ENCODE measurements at regions not wholly inside any gene's neighbourhood (a gene's known extent, or its start where the extent isn't known, plus 50 kb on each side); places are given as distances from the start of the nearest gene placed in this dataset.

DNA sequence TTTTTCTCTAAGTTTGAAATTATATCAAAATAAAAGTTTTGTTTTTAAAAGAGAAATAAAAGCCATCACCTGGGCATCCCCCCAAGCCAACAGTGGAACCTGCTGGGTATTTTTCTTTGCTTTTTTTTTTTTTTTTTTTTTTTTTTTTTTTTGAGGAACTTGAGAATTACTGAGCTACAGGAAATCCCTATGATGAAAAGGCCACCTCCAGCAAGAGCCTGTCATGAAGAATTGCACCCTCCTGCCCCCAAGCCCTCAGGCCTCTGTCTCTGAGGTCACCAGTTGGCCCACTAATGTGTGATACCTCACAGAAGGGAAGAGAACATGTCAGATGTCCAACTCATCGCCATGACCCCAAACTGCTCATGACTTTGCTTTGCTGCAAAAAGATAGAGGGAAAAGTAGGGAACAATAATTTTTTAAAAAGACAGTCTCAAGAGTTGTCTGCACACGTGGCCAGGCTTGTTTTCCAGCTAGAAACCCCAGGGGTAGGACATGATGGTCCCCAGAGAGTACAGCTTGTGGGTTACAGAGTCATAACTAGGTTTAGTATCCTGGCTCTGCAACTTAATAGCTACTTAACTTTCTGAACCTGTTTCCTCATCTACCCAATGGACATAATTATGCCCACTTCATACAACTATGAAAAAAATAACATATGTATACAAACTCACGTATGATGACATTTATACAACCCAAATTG lies 124.3 kb upstream of the EGLN3 start:
- TF ChIP-seq TAF1 (IDR thresholded peaks at IDR 0.05; ENCODE audit: low read depth) (no peak), TCF12 (IDR thresholded peaks at IDR 0.05; ENCODE audit: low read depth) (no peak), EGR1 (IDR thresholded peaks at IDR 0.05) (no peak), NFIC (IDR thresholded peaks at IDR 0.05) (no peak), CEBPB (IDR thresholded peaks at IDR 0.05) (no peak)
- TF ChIP-seq, protein P1, sequence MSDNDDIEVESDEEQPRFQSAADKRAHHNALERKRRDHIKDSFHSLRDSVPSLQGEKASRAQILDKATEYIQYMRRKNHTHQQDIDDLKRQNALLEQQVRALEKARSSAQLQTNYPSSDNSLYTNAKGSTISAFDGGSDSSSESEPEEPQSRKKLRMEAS (IDR thresholded peaks at IDR 0.05) = no peak

DNA sequence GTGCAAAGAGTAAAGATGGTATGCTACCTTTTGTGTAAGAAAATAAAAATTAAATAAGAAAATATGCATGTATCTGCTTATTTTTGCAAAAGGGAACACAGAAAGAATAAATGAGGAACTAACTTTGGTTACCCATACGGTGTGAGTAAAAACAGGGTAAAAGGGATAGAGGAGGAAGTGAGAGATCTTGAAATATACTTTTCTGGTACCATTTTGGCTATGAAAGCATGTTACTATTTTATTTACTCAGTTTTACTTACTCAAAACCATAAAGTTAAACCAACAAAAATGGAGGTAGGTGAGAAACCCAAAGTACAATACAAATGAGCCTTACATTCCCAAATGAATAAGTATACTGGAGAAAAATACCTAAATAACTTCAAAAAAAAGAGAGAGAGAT lies 122.0 kb upstream of the EGLN3 start:
- TF ChIP-seq, protein P2, sequence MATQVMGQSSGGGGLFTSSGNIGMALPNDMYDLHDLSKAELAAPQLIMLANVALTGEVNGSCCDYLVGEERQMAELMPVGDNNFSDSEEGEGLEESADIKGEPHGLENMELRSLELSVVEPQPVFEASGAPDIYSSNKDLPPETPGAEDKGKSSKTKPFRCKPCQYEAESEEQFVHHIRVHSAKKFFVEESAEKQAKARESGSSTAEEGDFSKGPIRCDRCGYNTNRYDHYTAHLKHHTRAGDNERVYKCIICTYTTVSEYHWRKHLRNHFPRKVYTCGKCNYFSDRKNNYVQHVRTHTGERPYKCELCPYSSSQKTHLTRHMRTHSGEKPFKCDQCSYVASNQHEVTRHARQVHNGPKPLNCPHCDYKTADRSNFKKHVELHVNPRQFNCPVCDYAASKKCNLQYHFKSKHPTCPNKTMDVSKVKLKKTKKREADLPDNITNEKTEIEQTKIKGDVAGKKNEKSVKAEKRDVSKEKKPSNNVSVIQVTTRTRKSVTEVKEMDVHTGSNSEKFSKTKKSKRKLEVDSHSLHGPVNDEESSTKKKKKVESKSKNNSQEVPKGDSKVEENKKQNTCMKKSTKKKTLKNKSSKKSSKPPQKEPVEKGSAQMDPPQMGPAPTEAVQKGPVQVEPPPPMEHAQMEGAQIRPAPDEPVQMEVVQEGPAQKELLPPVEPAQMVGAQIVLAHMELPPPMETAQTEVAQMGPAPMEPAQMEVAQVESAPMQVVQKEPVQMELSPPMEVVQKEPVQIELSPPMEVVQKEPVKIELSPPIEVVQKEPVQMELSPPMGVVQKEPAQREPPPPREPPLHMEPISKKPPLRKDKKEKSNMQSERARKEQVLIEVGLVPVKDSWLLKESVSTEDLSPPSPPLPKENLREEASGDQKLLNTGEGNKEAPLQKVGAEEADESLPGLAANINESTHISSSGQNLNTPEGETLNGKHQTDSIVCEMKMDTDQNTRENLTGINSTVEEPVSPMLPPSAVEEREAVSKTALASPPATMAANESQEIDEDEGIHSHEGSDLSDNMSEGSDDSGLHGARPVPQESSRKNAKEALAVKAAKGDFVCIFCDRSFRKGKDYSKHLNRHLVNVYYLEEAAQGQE (IDR thresholded peaks at IDR 0.05; ENCODE audit: low read depth) = no peak
- no peak for TF ChIP-seq RAD21 (IDR thresholded peaks at IDR 0.05; ENCODE audit: low read depth)
- no peak for TF ChIP-seq CREB1 (IDR thresholded peaks at IDR 0.05; ENCODE audit: low read depth)
- no peak for TF ChIP-seq TCF12 (IDR thresholded peaks at IDR 0.05; ENCODE audit: low read depth)
- no peak for TF ChIP-seq NFIC (IDR thresholded peaks at IDR 0.05)
- TF ChIP-seq EGR1 (IDR thresholded peaks at IDR 0.05) = no peak
- TF ChIP-seq CEBPB (IDR thresholded peaks at IDR 0.05) = no peak

DNA sequence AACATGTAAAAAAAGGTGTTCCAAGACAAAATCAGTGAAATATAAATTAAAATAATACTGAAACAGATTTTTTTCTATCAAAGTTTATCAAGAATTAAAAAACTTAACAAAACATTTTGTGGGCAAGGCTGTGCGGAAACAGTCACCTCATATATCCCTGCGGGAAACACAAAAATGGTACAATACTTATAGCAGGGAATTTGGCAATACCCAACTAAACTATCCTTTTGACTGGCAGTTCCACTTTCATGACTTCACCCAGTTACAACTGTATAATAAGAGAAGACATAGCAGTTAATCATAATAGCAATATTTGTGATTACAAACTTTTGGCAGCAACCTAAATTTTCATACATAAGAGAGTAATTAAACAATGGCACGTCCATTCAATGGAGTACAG lies 121.5 kb upstream of the EGLN3 start:
- no peak for TF ChIP-seq TAF1 (IDR thresholded peaks at IDR 0.05; ENCODE audit: low read depth)
- no peak for TF ChIP-seq CEBPB (IDR thresholded peaks at IDR 0.05)
- TF ChIP-seq, protein P1 (IDR thresholded peaks at IDR 0.05) = no peak
- TF ChIP-seq EGR1 (IDR thresholded peaks at IDR 0.05) = no peak
- TF ChIP-seq CREB1 (IDR thresholded peaks at IDR 0.05; ENCODE audit: low read depth) = no peak
- TF ChIP-seq RAD21 (IDR thresholded peaks at IDR 0.05; ENCODE audit: low read depth) = no peak
- no peak for TF ChIP-seq FOXM1 (IDR thresholded peaks at IDR 0.05; ENCODE audit: borderline replicate concordance, low read depth)
- TF ChIP-seq EP300 (IDR thresholded peaks at IDR 0.05; ENCODE audit: borderline replicate concordance) = no peak
- TF ChIP-seq YY1 (IDR thresholded peaks at IDR 0.05; ENCODE audit: low read depth) = no peak
- no peak for TF ChIP-seq TCF12 (IDR thresholded peaks at IDR 0.05; ENCODE audit: low read depth)
- TF ChIP-seq TEAD4 (IDR thresholded peaks at IDR 0.05) = no peak

DNA sequence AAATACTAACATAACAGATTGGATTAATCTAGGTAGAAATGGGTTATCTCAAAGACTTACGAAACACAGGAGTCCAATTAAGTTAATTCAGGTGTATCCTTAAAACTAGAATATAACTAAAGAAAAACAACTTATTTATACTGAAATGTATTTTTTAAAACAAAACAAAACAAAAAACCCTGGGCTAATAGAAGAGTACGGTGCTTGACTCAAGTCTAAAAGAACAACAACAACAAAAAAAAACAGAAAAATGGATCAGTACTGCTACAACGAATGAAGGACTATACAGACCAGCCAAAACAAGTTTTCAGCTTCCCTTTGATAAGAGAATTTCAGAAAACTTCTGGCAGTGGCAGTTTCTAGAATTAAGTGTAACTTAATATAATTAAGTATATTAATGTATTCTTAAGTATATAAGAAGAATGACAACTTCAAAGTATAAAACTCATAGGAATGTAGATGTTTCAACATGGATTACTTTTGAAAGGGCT lies 120.1 kb upstream of the EGLN3 start:
- TF ChIP-seq, protein P1 (IDR thresholded peaks at IDR 0.05) = no peak
- TF ChIP-seq CREB1 (IDR thresholded peaks at IDR 0.05; ENCODE audit: low read depth) (no peak), EP300 (IDR thresholded peaks at IDR 0.05; ENCODE audit: borderline replicate concordance) (no peak), TEAD4 (IDR thresholded peaks at IDR 0.05) (no peak), CEBPB (IDR thresholded peaks at IDR 0.05) (no peak), ZBTB7A (IDR thresholded peaks at IDR 0.05; ENCODE audit: low read depth) (no peak), RAD21 (IDR thresholded peaks at IDR 0.05; ENCODE audit: low read depth) (no peak), TCF12 (IDR thresholded peaks at IDR 0.05; ENCODE audit: low read depth) (no peak), FOXM1 (IDR thresholded peaks at IDR 0.05; ENCODE audit: borderline replicate concordance, low read depth) (no peak), NFIC (IDR thresholded peaks at IDR 0.05) (no peak), TAF1 (IDR thresholded peaks at IDR 0.05; ENCODE audit: low read depth) (no peak), YY1 (IDR thresholded peaks at IDR 0.05; ENCODE audit: low read depth) (no peak), EGR1 (IDR thresholded peaks at IDR 0.05) (no peak)
- TF ChIP-seq, protein P3, sequence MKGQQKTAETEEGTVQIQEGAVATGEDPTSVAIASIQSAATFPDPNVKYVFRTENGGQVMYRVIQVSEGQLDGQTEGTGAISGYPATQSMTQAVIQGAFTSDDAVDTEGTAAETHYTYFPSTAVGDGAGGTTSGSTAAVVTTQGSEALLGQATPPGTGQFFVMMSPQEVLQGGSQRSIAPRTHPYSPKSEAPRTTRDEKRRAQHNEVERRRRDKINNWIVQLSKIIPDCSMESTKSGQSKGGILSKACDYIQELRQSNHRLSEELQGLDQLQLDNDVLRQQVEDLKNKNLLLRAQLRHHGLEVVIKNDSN (IDR thresholded peaks at IDR 0.05) = no peak
- TF ChIP-seq, protein P2 (IDR thresholded peaks at IDR 0.05; ENCODE audit: low read depth) = no peak

DNA sequence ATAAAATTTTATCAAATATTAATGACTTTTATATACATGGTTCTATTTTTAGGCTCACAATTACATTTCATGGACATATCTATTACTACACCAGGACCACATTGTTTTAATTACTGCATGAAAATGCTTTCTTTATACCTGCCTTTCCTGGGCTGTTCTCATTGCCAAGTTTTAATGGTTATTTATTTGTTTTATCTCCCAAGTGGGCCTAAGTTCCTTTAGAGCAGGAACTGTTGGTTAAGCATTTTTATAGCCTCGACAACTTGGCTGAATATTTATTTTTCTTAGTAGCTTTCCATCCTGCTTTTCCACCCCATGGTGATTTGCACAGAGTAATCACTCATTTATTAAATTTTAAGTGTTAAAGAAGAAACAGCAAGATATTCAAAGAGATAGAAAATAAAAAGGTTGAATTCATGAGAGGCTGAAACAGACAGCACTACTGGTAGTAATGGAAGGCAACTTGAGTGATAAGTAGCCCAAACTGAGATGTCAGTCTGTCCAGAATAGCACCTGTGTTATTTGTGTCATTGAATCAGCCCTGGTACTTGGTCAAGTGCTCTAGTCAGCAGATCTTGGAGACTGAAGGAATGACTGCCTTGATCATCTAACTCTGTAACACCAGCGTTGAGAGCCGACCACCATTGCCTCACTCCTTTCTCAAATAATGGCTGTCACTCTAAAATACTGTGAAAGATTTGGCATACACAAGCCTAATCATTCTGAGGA lies 119.1 kb upstream of the EGLN3 start:
- TF ChIP-seq CREB1 (IDR thresholded peaks at IDR 0.05; ENCODE audit: low read depth) (no peak), TEAD4 (IDR thresholded peaks at IDR 0.05) (no peak), FOXM1 (IDR thresholded peaks at IDR 0.05; ENCODE audit: borderline replicate concordance, low read depth) (no peak), RAD21 (IDR thresholded peaks at IDR 0.05; ENCODE audit: low read depth) (no peak), ZBTB7A (IDR thresholded peaks at IDR 0.05; ENCODE audit: low read depth) (no peak), CEBPB (IDR thresholded peaks at IDR 0.05) (no peak), TAF1 (IDR thresholded peaks at IDR 0.05; ENCODE audit: low read depth) (no peak), NFIC (IDR thresholded peaks at IDR 0.05) (no peak), EP300 (IDR thresholded peaks at IDR 0.05; ENCODE audit: borderline replicate concordance) (no peak), EGR1 (IDR thresholded peaks at IDR 0.05) (no peak), TCF12 (IDR thresholded peaks at IDR 0.05; ENCODE audit: low read depth) (no peak), YY1 (IDR thresholded peaks at IDR 0.05; ENCODE audit: low read depth) (no peak)
- TF ChIP-seq, protein P1 (IDR thresholded peaks at IDR 0.05) = no peak
- TF ChIP-seq, protein P2 (IDR thresholded peaks at IDR 0.05; ENCODE audit: low read depth) = no peak
- TF ChIP-seq, protein P3 (IDR thresholded peaks at IDR 0.05) = no peak
